ENCODE measurements at regions not wholly inside any gene's neighbourhood (a gene's known extent, or its start where the extent isn't known, plus 50 kb on each side); places are given as distances from the start of the nearest gene placed in this dataset.
A peak's percentile ranks its signal among the peaks of the same experiment; 100 is the strongest.

- intact Hi-C loops (cut with DNase I) = no loop called here
- H3K4me1 ChIP-seq = no peaks in the 10 kb centered on the region
- H3K27ac ChIP-seq = no peak overlapping the region
- H3K9me3 ChIP-seq = no peaks in the 10 kb centered on the region
- no peak overlapping the region for H3K4me3 ChIP-seq
- no peak for ATAC-seq
- no peak for TF ChIP-seq CTCF (IDR thresholded peaks at IDR 0.05)
- no peaks in the 10 kb centered on the region for H3K36me3 ChIP-seq
- peaks cover under 1% of the 10 kb centered on the region for H3K27me3 ChIP-seq (ENCODE audit: low read depth)
- no peak for DNase-seq
Observed at GRCh38 chr5:123294544-123294943, 128.7 kb downstream of the CEP120 start.

GRCh38 chr5:123289210-123289609 is 134.0 kb downstream of the CEP120 start:
- Histone ChIP-seq H3K27me3 (ENCODE audit: low read depth) (peaks cover 3% of the 10 kb centered on the region), H3K4me1 (no peaks in the 10 kb centered on the region), H3K27ac (no peak overlapping the region), H3K9me3 (no peaks in the 10 kb centered on the region), H3K4me3 (no peak overlapping the region), H3K36me3 (no peaks in the 10 kb centered on the region)
- ATAC-seq (no peak), DNase-seq (no peak)
- intact Hi-C loops (cut with DNase I) = no loop called here
- no peak for TF ChIP-seq CTCF (IDR thresholded peaks at IDR 0.05)

GRCh38 chr5:123287881-123288280 is 135.3 kb downstream of the CEP120 start:
- Histone ChIP-seq H3K4me1 (no peaks in the 10 kb centered on the region), H3K27me3 (ENCODE audit: low read depth) (peaks cover 3% of the 10 kb centered on the region), H3K27ac (no peak overlapping the region), H3K9me3 (no peaks in the 10 kb centered on the region), H3K36me3 (no peaks in the 10 kb centered on the region), H3K4me3 (no peak overlapping the region)
- DNase-seq (no peak), ATAC-seq (no peak)
- TF ChIP-seq CTCF (IDR thresholded peaks at IDR 0.05) = no peak
- intact Hi-C loops (cut with DNase I) = no loop called here

GRCh38 chr5:123286891-123287290 is 136.3 kb downstream of the CEP120 start:
- ATAC-seq = no peak
- Histone ChIP-seq H3K27ac (no peak overlapping the region), H3K36me3 (no peaks in the 10 kb centered on the region), H3K4me3 (no peak overlapping the region), H3K4me1 (no peaks in the 10 kb centered on the region), H3K9me3 (no peaks in the 10 kb centered on the region), H3K27me3 (ENCODE audit: low read depth) (peaks cover 3% of the 10 kb centered on the region)
- intact Hi-C loops (cut with DNase I) = no loop called here
- no peak for DNase-seq
- no peak for TF ChIP-seq CTCF (IDR thresholded peaks at IDR 0.05)

- ATAC-seq (no peak), DNase-seq (no peak)
- Histone ChIP-seq H3K27ac (no peak overlapping the region), H3K9me3 (no peaks in the 10 kb centered on the region), H3K4me3 (peak overlapping the region; percentile 30), H3K27me3 (ENCODE audit: low read depth) (peaks cover 3% of the 10 kb centered on the region), H3K4me1 (no peaks in the 10 kb centered on the region), H3K36me3 (no peaks in the 10 kb centered on the region)
- intact Hi-C loops (cut with DNase I) = no loop called here
- no peak for TF ChIP-seq CTCF (IDR thresholded peaks at IDR 0.05)
Observed at GRCh38 chr5:123285122-123286023, 137.8 kb downstream of the CEP120 start.

Data from lower lobe of right lung (tissue), 2 donors.